ENCODE measurements at regions not wholly inside any gene's neighbourhood (a gene's known extent, or its start where the extent isn't known, plus 50 kb on each side); places are given as distances from the start of the nearest gene placed in this dataset.
"Not testable (repeated sequence)": the region's sequence is repeated elsewhere in the genome, so short reads cannot be mapped to it uniquely, and the experiment has no call there.

DNA sequence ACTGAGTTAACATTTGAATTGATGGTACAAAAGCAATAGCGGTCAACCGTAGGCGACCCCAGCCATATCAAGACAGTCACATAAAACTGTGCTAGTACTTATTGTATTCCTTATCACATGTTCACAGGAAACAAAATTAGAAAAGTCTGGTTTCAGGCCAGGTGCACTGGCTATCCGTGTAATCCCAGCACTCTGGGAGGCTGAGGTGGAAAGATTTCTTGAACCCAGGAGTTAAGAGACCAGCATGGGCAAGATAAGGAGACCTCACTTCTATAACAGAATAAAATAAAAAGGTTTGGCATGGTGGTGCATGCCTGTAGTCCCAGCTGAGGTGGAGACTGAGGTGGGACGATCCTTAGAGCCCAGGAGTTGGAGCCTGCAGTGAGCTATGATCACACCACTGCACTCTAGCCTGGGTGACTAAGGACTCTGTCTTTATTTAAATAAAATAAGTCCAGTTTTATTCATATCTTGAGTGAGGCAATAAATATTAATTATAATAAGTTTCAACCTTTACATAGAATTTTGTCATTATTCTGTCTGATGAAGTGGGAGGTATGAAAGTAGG, 84.1 kb upstream of the RGPD4 start:
- TF ChIP-seq, protein P1, sequence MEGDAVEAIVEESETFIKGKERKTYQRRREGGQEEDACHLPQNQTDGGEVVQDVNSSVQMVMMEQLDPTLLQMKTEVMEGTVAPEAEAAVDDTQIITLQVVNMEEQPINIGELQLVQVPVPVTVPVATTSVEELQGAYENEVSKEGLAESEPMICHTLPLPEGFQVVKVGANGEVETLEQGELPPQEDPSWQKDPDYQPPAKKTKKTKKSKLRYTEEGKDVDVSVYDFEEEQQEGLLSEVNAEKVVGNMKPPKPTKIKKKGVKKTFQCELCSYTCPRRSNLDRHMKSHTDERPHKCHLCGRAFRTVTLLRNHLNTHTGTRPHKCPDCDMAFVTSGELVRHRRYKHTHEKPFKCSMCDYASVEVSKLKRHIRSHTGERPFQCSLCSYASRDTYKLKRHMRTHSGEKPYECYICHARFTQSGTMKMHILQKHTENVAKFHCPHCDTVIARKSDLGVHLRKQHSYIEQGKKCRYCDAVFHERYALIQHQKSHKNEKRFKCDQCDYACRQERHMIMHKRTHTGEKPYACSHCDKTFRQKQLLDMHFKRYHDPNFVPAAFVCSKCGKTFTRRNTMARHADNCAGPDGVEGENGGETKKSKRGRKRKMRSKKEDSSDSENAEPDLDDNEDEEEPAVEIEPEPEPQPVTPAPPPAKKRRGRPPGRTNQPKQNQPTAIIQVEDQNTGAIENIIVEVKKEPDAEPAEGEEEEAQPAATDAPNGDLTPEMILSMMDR (IDR thresholded peaks at IDR 0.05; ENCODE audit: insufficient read depth, low read depth, low read length, missing control alignments) = no peak
- no peak for DNase-seq (ENCODE audit: low read depth)
- H3K4me3 ChIP-seq (ENCODE audit: low read length) = no peak overlapping the region

DNA sequence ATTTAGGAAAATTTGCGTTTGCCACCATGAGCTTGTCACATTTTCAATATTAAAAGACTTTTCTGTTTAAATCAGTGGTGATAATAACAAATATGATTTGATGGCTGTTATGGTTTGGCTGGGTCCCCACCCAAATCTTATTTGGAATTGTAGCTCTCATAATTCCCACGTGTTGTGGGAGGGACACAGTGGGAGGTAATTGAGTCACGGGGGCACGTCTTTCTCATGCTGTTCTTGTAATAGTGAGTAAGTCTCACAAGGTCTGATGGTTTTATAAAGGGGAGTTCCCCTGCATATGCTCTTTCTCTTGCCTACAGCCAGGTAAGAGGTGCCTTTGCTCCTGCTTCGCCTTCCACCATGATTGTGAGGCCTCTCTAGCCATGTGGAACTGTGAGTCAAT, 83.4 kb upstream of the RGPD4 start:
- TF ChIP-seq, protein P1 (IDR thresholded peaks at IDR 0.05; ENCODE audit: insufficient read depth, low read depth, low read length, missing control alignments) = no peak
- H3K4me3 ChIP-seq (ENCODE audit: low read length) = no peak overlapping the region
- no peak for DNase-seq (ENCODE audit: low read depth)

DNA sequence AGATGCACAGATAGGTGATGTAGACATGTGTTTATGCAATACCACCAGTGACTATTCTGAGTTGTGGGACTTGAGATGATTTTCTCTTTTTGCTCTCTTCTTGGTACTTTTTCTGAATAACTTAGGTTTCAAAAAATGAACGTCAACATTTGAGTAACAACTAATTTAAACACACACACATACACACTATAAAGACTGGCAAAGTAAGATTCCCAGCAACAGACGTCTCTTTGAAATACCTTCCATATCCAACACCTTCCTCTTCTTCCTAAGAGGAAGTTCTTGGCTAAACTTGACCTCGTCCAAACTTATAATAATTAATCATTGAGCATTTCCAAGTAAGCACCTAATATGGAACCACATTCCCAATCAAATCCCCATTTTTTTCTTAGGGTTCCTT, 81.6 kb upstream of the RGPD4 start:
- TF ChIP-seq, protein P1 (IDR thresholded peaks at IDR 0.05; ENCODE audit: insufficient read depth, low read depth, low read length, missing control alignments) = no peak
- no peak for DNase-seq (ENCODE audit: low read depth)
- no peak overlapping the region for H3K4me3 ChIP-seq (ENCODE audit: low read length)

DNA sequence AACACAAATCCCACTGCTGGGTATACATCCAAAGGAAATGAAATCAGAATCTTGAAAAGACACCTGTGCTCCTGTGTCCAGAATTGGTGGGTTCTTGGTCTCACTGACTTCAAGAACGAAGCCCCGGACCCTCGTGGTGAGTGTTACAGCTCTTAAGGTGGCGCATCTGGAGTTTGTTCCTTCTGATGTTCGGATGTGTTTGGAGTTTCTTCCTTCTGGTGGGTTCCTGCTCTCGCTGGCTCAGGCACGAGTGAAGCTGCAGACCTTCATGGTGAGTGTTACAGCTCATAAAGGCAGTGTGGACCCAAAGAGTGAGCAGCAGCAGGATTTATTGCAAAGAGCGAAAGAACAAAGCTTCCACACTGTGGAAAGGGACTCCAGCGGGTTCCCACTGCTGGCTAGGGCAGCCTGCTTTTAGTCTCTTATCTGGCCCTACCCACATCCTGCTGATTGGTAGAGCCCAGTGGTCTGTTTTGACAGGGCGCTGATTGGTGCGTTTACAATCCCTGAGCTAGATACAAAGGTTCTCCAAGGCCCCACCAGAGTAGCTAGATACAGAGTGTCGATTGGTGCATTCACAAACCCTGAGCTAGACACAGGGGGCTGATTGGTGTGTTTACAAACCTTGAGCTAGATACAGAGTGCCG, 80.0 kb upstream of the RGPD4 start:
- H3K4me3 ChIP-seq (ENCODE audit: low read length); DNase-seq (ENCODE audit: low read depth): not testable (repeated sequence)

DNA sequence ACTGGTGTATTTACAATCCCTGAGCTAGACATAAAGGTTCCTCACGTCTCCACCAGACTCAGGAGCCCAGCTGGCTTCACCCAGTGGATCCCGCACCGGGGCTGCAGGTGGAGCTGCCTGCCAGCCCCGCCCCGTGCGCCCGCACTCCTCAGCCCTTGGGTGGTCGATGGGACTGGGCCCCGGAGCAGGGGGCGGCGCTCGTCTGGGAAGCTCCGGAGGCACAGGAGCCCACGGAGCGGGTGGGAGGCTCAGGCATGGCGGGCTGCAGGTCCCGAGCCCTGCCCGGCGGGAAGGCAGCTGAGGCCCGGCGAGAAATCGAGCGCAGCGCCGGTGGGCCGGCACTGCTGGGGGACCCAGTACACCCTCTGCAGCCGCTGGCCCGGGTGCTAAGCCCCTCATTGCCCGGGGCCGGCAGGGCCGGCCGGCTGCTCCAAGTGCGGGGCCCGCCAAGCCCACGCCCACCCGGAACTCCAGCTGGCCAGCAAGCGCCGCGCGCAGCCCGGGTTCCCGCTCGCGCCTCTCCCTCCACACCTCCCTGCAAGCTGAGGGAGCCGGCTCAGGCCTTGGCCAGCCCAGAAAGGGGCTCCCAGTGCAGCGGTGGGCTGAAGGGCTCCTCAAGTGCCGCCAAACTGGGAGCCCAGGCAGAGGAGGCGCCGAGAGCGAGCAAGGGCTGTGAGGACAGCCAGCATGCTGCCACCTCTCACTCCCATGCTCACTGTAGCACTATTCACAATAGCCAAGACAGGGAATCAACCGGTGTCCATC, 79.3 kb upstream of the RGPD4 start:
- not testable (repeated sequence) for DNase-seq (ENCODE audit: low read depth); H3K4me3 ChIP-seq (ENCODE audit: low read length)

DNA sequence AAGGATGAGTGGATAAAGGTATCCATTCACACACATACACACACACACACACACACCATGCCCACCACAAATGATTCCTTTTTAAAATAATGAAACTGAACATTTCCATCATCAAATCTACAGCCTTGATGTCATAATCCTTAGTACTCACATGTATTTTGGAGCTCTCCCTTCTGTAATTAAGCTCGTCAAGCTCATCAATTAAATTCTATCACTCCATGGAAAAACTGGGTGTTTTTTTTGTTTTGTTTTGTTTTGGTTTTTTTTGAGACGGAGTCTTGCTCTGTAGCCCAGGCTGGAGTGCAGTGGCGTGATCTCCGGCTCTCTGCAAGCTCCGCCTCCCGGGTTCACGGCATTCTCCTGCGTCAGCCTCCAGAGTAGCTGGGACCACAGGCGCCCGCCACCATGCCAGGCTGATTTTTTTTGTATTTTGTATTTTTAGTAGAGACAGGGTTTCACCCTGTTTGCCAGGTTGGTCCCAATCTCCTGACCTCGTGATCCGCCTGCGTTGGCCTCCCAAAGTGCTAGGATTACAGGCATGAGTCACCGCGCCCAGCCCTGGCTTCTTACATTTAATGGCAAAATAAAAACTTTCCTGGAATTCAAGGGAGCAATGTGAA, 78.6 kb upstream of the RGPD4 start:
- DNase-seq (ENCODE audit: low read depth) = no peak
- TF ChIP-seq, protein P1 (IDR thresholded peaks at IDR 0.05; ENCODE audit: insufficient read depth, low read depth, low read length, missing control alignments) = no peak
- H3K4me3 ChIP-seq (ENCODE audit: low read length) = no peak overlapping the region

DNA sequence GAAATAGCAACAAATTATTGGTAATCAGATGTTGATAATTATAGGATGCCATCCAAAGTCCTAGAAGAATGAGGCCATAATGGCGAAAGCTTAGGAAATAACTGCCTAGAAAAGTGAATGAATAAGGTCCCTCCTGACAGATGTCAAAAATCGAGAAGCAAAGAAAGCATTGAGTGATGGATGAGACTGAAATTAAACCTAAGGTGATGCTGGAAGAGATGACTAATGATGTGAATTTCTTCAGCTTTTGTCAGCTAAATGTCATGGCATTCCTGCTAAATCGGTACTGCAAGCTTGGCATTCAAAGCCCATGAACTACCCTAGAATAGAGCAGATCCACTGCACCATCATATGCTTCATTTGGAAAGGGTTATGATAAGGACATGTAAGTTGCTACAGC, 74.8 kb upstream of the RGPD4 start:
- H3K4me3 ChIP-seq (ENCODE audit: low read length) = no peak overlapping the region
- no peak for DNase-seq (ENCODE audit: low read depth)
- TF ChIP-seq, protein P1 (IDR thresholded peaks at IDR 0.05; ENCODE audit: insufficient read depth, low read depth, low read length, missing control alignments) = no peak

DNA sequence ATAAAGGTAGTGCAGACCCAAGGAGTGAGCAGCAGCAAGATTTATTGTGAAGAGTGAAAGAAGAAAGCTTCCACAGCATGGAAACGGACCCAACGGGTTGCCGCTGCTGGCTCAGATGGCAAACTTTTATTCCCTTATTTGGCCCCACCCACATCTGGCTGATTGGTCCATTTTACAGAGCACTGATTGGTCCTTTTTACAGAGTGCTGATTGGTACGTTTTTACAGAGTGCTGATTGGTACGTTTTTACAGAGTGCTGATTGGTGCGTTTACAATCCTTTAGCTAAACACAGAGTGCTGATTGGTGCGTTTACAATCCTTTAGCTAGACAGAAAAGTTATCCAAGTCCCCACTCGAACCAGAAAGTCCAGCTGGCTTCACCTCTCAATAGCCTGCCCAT, 72.9 kb upstream of the RGPD4 start:
- H3K4me3 ChIP-seq (ENCODE audit: low read length) = not testable (repeated sequence)

More for the DNA sequence above, 72.9 kb upstream of the RGPD4 start:
- DNase-seq (ENCODE audit: low read depth) = not testable (repeated sequence)

Data from epithelial cell of esophagus (primary cell).